PC-3 (cell line): ENCODE measurements at regions not wholly inside any gene's neighbourhood (a gene's known extent, or its start where the extent isn't known, plus 50 kb on each side); places are given as distances from the start of the nearest gene placed in this dataset.

Source experiments
- ATAC-seq: fragments of 200-7000 bp; cut with Tn5 transposase; 2 replicates; pipeline ENCODE4 v1.9.1; 2020; ENCODE audit warnings: mild to moderate bottlenecking, moderate library complexity
- BruUV-seq: library from RNA; stranded (reverse); fragments of 400-500 nt; replicated peaks from 2 replicates; lab custom pipeline; 2021; lab: Mats Ljungman, UMichigan
- CTCF ChIA-PET: fragments of 300-600 bp; sonication (Branson Sonifier 250); formaldehyde crosslinking; loops from one replicate; lab custom pipeline; 2022; ENCODE audit warnings: antibody characterized with exemption; lab: Charles Lee
- POLR2A ChIA-PET: fragments of 300-600 bp; sonication (Branson Sonifier 250); formaldehyde crosslinking; loops from one replicate; lab custom pipeline; 2022; ENCODE audit warnings: antibody characterized with exemption; ENCODE audit not compliant: unreplicated experiment; lab: Charles Lee
- DNase-seq: peaks from one replicate; pipeline ENCODE4 v3.0.0-alpha.2; 2015
- H2AFZ ChIP-seq: fragments of 300-600 bp; sonication (generic); 2 replicates; pipeline ENCODE4 v1.6.0; 2016; ENCODE audit warnings: antibody characterized with exemption, low read length
- H3F3A ChIP-seq: fragments of 300-600 bp; sonication (generic); one replicate; pipeline ENCODE4 v1.6.0; 2017; ENCODE audit warnings: antibody characterized with exemption, low read length, control low read depth, mild to moderate bottlenecking; ENCODE audit not compliant: unreplicated experiment
- H3K27ac ChIP-seq: fragments of 300-600 bp; sonication (generic); 2 replicates; pipeline ENCODE4 v1.5.1; 2016; ENCODE audit warnings: mild to moderate bottlenecking, low read length
- H3K27me3 ChIP-seq: fragments of 300-600 bp; sonication (generic); 2 replicates; pipeline ENCODE4 v1.6.1; 2016; ENCODE audit warnings: low read length, mixed read lengths
- H3K36me3 ChIP-seq: fragments of 300-600 bp; sonication (generic); 2 replicates; pipeline ENCODE4 v1.6.1; 2016; ENCODE audit warnings: low read depth, mixed run types, low read length, mixed read lengths
- H3K4me1 ChIP-seq: fragments of 300-600 bp; sonication (generic); 2 replicates; pipeline ENCODE4 v1.5.1; 2016; ENCODE audit warnings: low read length; ENCODE audit not compliant: insufficient read depth
- H3K4me2 ChIP-seq: fragments of 300-600 bp; sonication (generic); 2 replicates; pipeline ENCODE4 v1.6.0; 2016; ENCODE audit warnings: low read length
- H3K4me3 ChIP-seq: fragments of 300-600 bp; sonication (generic); 2 replicates; pipeline ENCODE4 v1.5.1; 2016; ENCODE audit warnings: mild to moderate bottlenecking, low read length, mixed read lengths
- H3K79me2 ChIP-seq: fragments of 300-600 bp; sonication (generic); 2 replicates; pipeline ENCODE4 v1.6.1; 2017; ENCODE audit warnings: low read length, mixed read lengths
- H3K9ac ChIP-seq: fragments of 300-600 bp; sonication (generic); 2 replicates; pipeline ENCODE4 v1.6.0; 2016; ENCODE audit warnings: mild to moderate bottlenecking, low read length
- H3K9me2 ChIP-seq: fragments of 300-600 bp; sonication (generic); replicated peaks from 2 replicates; pipeline ENCODE4 v1.6.1; 2016; ENCODE audit warnings: mixed run types, low read length, mixed read lengths
- H3K9me3 ChIP-seq: fragments of 300-600 bp; sonication (generic); 2 replicates; pipeline ENCODE4 v1.6.1; 2016; ENCODE audit warnings: low read length, mixed read lengths
- H4K20me1 ChIP-seq: fragments of 300-600 bp; sonication (generic); 2 replicates; pipeline ENCODE4 v1.6.1; 2016; ENCODE audit warnings: low read length, mixed read lengths
- CTCF ChIP-seq: fragments of 300-600 bp; sonication (generic); conservative IDR thresholded peaks from 2 replicates; pipeline ENCODE4 v1.5.1; 2017; ENCODE audit warnings: antibody characterized with exemption, low read depth, mild to moderate bottlenecking, low read length
- EZH2 ChIP-seq: fragments of 300-600 bp; sonication (generic); IDR thresholded peaks from one replicate; pipeline ENCODE4 v1.6.1; 2017; ENCODE audit warnings: antibody characterized with exemption, mild to moderate bottlenecking, low read length; ENCODE audit not compliant: unreplicated experiment
- EZH2phosphoT487 ChIP-seq: fragments of 300-600 bp; sonication (generic); IDR thresholded peaks from 2 replicates; pipeline ENCODE4 v1.6.1; 2018; ENCODE audit warnings: mild to moderate bottlenecking, antibody characterized with exemption, low read length, borderline replicate concordance
- intact Hi-C: fragments of 100-400 bp; cut with micrococcal nuclease; formaldehyde crosslinking; loops from 2 replicates; pipeline ENCODE4 v1.9.0; 2023

DNA sequence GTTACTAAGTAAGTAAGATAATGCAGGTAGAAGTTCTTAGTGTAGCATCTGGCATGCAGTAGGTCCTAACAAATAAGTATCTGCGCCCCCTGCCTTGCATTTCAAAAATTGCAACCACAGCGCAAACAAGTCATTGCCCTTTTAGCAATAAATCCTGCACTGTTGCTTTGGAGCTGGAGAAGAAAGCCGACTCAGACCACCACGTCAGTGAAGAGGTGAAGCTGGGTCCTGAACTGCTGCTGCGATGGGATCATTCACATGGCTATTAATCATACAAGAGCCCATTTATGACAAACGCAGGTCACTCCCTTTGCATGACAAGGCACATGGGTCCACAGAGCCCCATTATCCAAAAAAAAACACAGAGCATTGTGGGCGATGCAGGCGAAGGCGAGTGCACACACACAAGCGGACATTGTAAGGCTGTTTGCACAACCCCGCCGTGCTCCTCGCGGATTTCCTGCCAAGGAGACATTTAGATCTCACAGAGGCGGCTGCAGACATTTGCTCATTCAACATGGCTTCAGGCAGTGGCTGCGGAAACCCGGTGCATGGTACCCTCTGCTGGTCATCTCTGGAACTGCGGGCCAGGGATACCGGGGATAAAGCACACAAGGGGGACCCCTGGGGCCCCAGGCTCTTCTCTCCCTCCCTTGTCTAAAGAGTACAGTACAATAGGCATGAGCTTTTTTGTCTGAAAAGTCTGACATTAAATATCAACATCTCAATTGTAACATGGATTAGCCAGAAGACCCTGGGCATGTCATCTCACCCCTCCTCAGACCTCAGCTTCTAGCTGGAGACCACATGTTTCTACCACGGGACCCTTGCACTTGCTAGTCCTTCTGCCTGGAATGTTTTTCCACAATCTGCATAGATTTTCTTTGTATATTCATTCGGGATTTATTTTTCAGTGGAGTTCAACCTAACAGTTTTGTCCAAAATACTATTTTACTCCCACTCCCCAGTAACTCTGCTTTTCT lies 56.7 kb downstream of the CYRIA start:
- Histone ChIP-seq H4K20me1 (no peaks in the 10 kb centered on the region), H3K36me3 (no peaks in the 10 kb centered on the region), H3K9me2 (no peaks in the 10 kb centered on the region), H3K79me2 (no peaks in the 10 kb centered on the region), H3K27me3 (0 out of 2 replicates have a peak, but pooled peaks cover 9% of the 10 kb centered on the region), H3K4me3 (peak overlapping the region; percentile 62), H3K4me1 (no peaks in the 10 kb centered on the region; the same call in 1 of the 2 replicates), H2AFZ (peak overlapping the region; percentile 99), H3K27ac (no peak overlapping the region), H3K9ac (no peak overlapping the region), H3K4me2 (peak overlapping the region; percentile 89), H3F3A (no peaks in the 10 kb centered on the region), H3K9me3 (no peaks in the 10 kb centered on the region)
- BruUV-seq, result no TSS peak
- DNase-seq (peak; percentile 75), ATAC-seq (peak; percentile 76)
- intact Hi-C loops, result no loop called here
- no peak for TF ChIP-seq EZH2
- no peak for TF ChIP-seq EZH2phosphoT487
- TF ChIP-seq CTCF, result peak; percentile 75
- ChIA-PET CTCF (no interaction called here), POLR2A (no interaction called here)

DNA sequence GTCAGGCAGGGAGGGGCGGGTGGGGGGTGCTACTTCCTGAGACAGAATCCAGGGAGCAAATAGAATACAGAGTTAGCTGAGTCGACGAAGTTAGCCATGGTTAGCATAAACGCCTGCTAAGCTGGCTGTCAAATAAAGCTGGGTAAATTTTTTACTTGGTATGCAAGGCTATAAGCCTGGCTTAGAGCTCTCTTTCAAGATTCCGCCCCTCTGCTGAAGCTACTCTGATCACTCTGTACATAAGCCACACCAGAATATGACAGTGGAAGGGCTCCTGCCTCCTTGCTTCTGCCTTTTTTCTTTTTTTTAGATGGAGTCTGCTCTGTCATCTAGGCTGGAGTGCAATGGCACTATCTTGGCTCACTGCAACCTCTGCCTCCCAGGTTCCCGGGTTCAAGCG lies 58.3 kb downstream of the CYRIA start:
- Histone ChIP-seq H3K27me3 (0 out of 2 replicates have a peak, but pooled peaks cover 2% of the 10 kb centered on the region), H3K9me3 (no peaks in the 10 kb centered on the region), H3K79me2 (no peaks in the 10 kb centered on the region), H4K20me1 (no peaks in the 10 kb centered on the region), H3K9ac (no peak overlapping the region), H3K4me1 (no peaks in the 10 kb centered on the region; the same call in 1 of the 2 replicates), H3F3A (no peaks in the 10 kb centered on the region), H3K9me2 (no peaks in the 10 kb centered on the region), H3K4me2 (no peak overlapping the region), H3K4me3 (no peak overlapping the region), H3K27ac (no peak overlapping the region), H3K36me3 (no peaks in the 10 kb centered on the region), H2AFZ (no peak overlapping the region)
- ChIA-PET POLR2A (no interaction called here), CTCF (no interaction called here)
- TF ChIP-seq EZH2phosphoT487 (no peak), CTCF (no peak), EZH2 (no peak)
- DNase-seq (no peak), ATAC-seq (no peak)
- intact Hi-C loops, result no loop called here
- no TSS peak for BruUV-seq

DNA sequence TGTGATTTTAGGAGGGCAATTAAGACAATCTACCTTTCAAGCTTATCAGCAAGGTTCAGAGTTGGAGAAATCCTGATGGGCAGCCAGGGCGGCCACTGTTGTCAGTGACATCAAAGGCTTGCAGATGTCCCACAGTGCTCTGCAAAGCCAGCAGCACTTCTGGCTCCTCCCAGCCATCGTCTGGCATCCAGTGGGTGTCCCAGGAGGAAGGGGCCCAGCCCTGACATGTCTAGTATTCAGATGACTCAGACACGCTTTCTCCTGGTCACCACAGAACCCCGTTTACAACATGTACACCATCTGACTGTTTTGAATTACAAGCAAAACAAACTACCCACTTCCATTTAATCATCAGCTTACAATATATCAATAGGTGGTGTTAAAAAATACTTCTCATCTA lies 61.4 kb downstream of the CYRIA start:
- no peaks in the 10 kb centered on the region; the same call in 1 of the 2 replicates for H3K4me1 ChIP-seq
- H3K27ac ChIP-seq, result no peak overlapping the region
- no peak overlapping the region for H2AFZ ChIP-seq
- H3K4me2 ChIP-seq, result no peak overlapping the region
- CTCF ChIA-PET, result no interaction called here
- no peaks in the 10 kb centered on the region for H3K9me2 ChIP-seq
- no peaks in the 10 kb centered on the region for H3K36me3 ChIP-seq
- no peaks in the 10 kb centered on the region for H3K79me2 ChIP-seq
- ATAC-seq, result no peak
- no TSS peak for BruUV-seq
- intact Hi-C loops, result no loop called here
- H3K9ac ChIP-seq, result no peak overlapping the region
- H3K4me3 ChIP-seq, result no peak overlapping the region
- no peak for DNase-seq
- no peaks in the 10 kb centered on the region for H3K9me3 ChIP-seq
- POLR2A ChIA-PET, result no interaction called here
- no peaks in the 10 kb centered on the region for H4K20me1 ChIP-seq
- H3K27me3 ChIP-seq, result 0 out of 2 replicates have a peak, but pooled peaks cover 2% of the 10 kb centered on the region
- no peaks in the 10 kb centered on the region for H3F3A ChIP-seq
- TF ChIP-seq CTCF (no peak), EZH2 (no peak), EZH2phosphoT487 (no peak)
